NCI-H2227 (cell line): ENCODE measurements at regions not wholly inside any gene's neighbourhood (a gene's known extent, or its start where the extent isn't known, plus 50 kb on each side); places are given as distances from the start of the nearest gene placed in this dataset.

Source experiments
- DNase-seq: peaks from one replicate; lab custom pipeline; 2025; ENCODE audit not compliant: unreplicated experiment; lab: John Stamatoyannopoulos, UW

DNA sequence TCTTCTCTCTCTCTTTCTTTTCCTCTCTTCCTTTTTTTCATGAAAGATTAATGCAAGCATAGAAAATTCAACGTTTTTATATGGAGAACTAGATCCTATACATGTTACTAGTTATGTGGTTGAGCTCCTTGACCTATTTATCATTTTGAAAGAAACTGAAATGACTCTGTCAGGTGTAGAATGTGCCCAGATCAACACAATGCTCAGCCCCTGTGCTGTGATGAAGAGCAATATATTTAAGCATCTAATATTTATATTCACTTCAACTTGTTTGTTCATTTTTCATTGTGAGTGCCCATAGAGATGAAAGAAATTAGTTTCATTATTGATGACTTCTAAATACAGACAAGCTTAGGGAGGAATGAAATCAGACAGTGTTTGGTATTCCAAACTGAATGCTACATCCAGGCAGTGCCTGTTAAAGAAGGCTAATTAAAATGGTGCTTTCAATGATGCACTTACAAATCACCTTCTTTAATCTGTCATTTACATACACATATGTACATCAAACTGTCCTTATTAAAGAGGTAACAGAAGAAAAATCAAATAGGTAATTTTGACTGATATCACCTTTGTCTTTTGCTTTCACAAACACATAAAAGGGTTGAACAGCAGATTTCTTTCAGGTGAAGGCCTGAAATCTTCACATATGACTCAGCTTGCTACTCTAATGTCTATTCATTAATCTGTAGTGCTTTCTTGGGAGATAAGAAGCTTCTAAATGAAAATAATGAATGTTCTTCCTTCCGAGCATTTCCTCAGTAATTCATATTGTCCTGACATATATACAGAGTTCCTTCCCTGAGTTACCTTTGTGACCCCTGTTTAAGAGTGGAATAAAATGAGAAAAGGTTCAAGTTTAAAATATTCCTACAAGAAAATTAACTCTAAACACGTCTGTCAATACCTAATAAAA, 915.9 kb downstream of the PDHA2 start:
- DNase-seq = no peak

DNA sequence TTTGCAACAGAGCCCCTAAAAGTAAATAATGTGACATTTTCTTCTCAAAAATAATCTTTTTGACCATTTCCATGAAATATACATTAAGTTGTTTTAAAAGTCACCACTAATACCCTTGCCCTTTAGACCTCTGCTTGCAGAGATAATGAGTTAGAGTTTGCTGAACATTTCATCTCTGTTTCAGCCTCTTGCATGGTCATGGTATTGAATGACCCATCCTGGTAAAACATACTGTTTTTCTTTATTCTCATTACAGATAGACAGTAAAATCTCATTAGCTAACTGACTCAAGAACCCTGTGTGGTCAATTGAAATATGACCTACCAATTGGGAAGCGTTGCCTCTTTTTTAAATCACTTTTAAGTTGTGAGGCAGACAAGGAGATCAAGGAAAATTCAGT, 916.7 kb downstream of the PDHA2 start:
- DNase-seq = no peak

GRCh38 chr4:96763546-96763945, 923.7 kb downstream of the PDHA2 start:
- DNase-seq = no peak

- no peak for DNase-seq
These were observed 926.5 kb downstream of the PDHA2 start for GRCh38 chr4:96766359-96766758.

DNA sequence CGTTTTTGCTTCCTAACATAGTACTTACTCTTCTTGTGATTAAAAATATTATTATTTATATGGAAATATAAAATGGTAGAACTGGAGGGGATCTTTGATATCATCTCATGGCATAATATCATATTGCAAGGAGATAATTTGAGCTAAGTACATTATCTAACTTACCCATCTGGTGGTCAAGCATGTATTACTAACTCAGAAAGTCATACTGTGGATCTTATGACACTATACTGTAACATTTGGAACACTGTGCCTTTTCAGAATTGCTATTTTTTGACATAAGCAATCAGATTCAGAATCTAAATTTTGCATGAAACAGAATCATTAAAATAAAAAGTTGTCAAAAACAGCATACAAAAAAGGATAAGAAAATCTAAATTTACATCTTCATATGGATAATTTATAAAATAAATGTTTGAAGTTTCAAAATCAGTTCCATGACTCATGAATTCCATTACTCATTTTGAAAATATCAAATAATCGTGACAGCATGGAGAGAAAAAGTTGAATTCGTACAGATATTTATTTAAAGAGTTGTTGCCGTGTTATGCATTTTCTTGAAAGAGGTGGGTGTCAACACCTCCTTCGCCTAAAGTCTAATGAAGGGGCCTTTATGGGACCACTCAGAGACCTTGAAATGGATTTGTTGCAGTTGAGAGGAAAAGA, 928.1 kb downstream of the PDHA2 start:
- no peak for DNase-seq

DNA sequence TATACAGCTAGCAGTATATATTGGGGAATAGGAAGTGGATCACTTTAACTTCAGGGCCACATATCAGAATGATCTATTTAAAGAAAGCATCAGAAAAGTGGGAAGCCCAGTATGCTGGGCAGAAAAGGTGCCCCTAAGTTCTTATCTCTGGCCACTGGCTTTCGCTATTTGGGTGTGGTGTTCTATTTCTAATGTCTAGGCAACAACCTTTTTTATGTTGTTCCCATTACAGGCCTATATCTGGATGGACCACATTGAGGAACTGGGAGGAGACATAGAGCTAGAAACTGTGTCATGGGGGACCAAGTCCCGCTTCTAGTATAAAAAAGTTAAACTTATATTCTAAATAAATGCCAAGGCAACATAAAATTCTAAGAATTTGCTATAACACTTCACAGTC, 935.6 kb downstream of the PDHA2 start:
- DNase-seq = no peak

- DNase-seq = no peak
These were observed 937.1 kb downstream of the PDHA2 start for GRCh38 chr4:96776920-96777527.

DNA sequence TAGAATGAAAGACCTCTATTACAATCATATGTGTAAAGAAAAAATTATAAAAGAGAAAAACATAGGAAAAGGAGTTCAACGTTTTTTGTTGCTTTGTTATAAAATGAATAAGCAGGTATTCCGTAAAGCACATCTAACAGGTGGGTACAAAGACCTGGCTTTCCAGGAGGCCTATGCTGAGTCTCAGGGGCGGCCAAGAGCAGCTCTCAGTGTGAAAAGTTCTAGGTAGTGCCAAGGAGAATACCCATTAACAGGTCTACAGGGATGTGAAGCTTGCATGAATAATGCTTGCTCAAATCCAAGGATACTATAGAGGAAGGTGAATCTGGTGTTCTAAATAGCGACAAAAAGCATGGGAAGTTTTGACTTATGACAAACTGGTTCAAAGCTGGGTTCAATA, 944.4 kb downstream of the PDHA2 start:
- no peak for DNase-seq

GRCh38 chr4:96786306-96786705, 946.4 kb downstream of the PDHA2 start:
- DNase-seq = no peak

GRCh38 chr4:96787766-96788165, 947.9 kb downstream of the PDHA2 start:
- DNase-seq = no peak

- DNase-seq = no peak
These were observed 969.7 kb downstream of the PDHA2 start for GRCh38 chr4:96809563-96809962.

- no peak for DNase-seq
These were observed 987.2 kb downstream of the PDHA2 start for GRCh38 chr4:96827086-96827485.

DNA sequence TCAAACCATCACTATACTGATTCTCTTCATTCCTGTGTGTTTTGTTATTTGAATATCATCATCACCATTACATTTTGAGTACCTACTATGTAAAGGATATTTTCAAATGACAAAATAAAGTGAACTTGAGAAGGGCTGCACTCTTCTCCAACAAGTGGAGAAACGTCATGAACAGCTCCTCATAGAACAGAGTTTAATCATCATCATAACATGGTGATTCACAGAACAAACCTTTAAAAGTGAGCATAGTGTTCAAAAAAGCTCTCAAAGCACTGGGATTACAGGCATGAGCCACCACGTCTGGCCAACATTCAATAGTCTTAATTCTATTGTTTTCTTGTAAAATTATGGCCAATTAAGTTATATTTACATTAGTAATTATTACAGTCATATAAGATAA, 993.9 kb downstream of the PDHA2 start:
- DNase-seq = no peak

GRCh38 chr4:96835991-96836390, 996.1 kb downstream of the PDHA2 start:
- DNase-seq = no peak

- no peak for DNase-seq
These were observed 999.5 kb downstream of the PDHA2 start for GRCh38 chr4:96839441-96839840.

DNA sequence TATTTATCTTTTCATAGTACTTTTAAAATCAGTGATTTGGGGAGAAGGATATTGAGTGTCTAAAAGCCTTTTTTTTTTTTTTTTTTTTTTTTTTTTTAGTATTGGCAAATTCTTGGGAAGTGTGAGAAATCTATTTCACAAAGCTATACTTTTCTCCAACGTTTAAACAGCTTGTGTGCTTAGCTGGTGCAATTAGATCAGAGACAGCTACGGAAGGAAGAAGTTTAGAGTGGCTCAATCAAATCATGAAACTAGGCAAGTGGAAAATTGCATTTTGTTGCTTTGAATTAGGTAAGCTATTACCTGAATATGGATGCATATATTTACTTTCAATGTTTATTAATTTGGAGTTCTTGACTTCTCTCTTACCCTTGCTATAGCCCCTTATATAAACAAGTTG, 1001.9 kb downstream of the PDHA2 start:
- DNase-seq = no peak

GRCh38 chr4:96844858-96845490, 1005.1 kb downstream of the PDHA2 start:
- DNase-seq = no peak

DNA sequence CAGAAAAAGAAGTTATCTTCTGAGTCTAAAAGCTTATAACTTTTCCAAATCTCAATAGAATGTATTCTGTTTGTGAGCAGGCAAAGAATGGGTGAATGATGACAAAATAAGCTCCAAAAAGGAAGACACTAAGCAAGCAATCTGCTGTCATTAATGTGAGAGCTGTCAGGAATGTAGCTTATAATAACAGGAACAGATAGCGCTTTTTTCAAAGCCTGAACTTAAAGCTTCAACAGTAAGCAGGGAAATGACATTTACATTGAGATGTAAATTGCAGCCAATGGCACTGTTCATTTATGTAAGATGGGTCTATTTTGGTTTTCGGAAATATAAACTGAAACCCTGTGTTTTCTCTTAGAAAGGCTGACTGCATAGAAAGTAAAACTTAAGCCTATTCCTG, 1005.9 kb downstream of the PDHA2 start:
- DNase-seq = no peak

GRCh38 chr4:96874657-96875056, 1034.8 kb downstream of the PDHA2 start:
- no peak for DNase-seq

GRCh38 chr4:96879527-96879926, 1039.6 kb downstream of the PDHA2 start:
- DNase-seq = no peak

- DNase-seq = no peak
These were observed 1048.0 kb downstream of the PDHA2 start for GRCh38 chr4:96887857-96888256.

DNA sequence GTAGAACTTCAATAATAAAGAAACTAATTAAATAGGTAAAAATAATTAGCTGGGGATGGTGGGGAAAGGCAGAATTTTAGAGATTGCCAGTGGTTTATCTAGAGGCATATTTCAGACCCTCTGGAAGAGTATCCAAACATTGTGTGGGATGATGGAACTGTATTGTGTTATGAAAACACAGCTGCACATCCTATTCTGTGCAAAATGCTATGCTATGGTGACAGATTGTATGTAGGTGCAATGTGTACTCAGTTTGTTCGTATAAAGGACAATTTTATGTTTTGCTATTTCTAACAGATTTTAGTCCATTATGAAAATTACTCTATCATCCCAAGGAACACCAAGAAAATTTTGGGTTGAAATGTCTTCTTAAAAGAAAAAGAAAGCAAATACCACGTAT, 1054.7 kb downstream of the PDHA2 start:
- no peak for DNase-seq
